H9 (cell line): ENCODE measurements at regions not wholly inside any gene's neighbourhood (a gene's known extent, or its start where the extent isn't known, plus 50 kb on each side); places are given as distances from the start of the nearest gene placed in this dataset.

Experiments used
- DNase-seq: peaks from one replicate; pipeline ENCODE4 v3.0.0-alpha.2; 2017
- H2AFZ ChIP-seq: one replicate; pipeline ENCODE4 v1.6.1; 2013; ENCODE audit warnings: mild to moderate bottlenecking, low read length, control low read depth, moderate library complexity
- H2AK5ac ChIP-seq: 2 replicates; pipeline ENCODE4 v1.6.1; 2013; ENCODE audit warnings: low read length, control low read depth, mixed read lengths; ENCODE audit not compliant: insufficient read length
- H2BK120ac ChIP-seq: one replicate; pipeline ENCODE4 v1.6.1; 2013; ENCODE audit warnings: low read depth, mild to moderate bottlenecking, low read length, control low read depth, inconsistent platforms; ENCODE audit not compliant: poor library complexity, severe bottlenecking
- H2BK12ac ChIP-seq: 2 replicates; pipeline ENCODE4 v1.6.1; 2013; ENCODE audit warnings: low read length, control low read depth, mixed read lengths, low read depth; ENCODE audit not compliant: insufficient read length
- H2BK15ac ChIP-seq: 2 replicates; pipeline ENCODE4 v1.6.1; 2013; ENCODE audit warnings: low read depth, low read length, control low read depth
- H2BK20ac ChIP-seq: one replicate; pipeline ENCODE4 v1.6.1; 2013; ENCODE audit warnings: low read depth, mild to moderate bottlenecking, low read length, control low read depth, inconsistent platforms; ENCODE audit not compliant: poor library complexity, severe bottlenecking
- H2BK5ac ChIP-seq: 2 replicates; pipeline ENCODE4 v1.6.1; 2013; ENCODE audit warnings: low read length, control low read depth, mixed read lengths; ENCODE audit not compliant: insufficient read length
- H3K14ac ChIP-seq: 2 replicates; pipeline ENCODE4 v1.6.1; 2013; ENCODE audit warnings: low read length, control low read depth; ENCODE audit not compliant: insufficient read depth
- H3K18ac ChIP-seq: 2 replicates; pipeline ENCODE4 v1.6.1; 2013; ENCODE audit warnings: low read depth, mild to moderate bottlenecking, mixed read lengths, low read length, control low read depth; ENCODE audit not compliant: insufficient read length
- H3K23ac ChIP-seq: 2 replicates; pipeline ENCODE4 v1.6.1; 2013; ENCODE audit warnings: low read length, control low read depth, mixed read lengths, low read depth; ENCODE audit not compliant: insufficient read length
- H3K23me2 ChIP-seq: 2 replicates; pipeline ENCODE4 v1.6.1; 2013; ENCODE audit warnings: low read depth, mild to moderate bottlenecking, mixed read lengths, low read length, control low read depth; ENCODE audit not compliant: insufficient read length, poor library complexity, severe bottlenecking
- H3K27ac ChIP-seq: 2 replicates; pipeline ENCODE4 v1.5.1; 2013; ENCODE audit warnings: low read length, control low read depth, mixed read lengths, low read depth; ENCODE audit not compliant: insufficient read length
- H3K27me3 ChIP-seq: 2 replicates; pipeline ENCODE4 v1.6.1; 2013; ENCODE audit warnings: low read length, control low read depth, inconsistent platforms; ENCODE audit not compliant: insufficient read depth
- H3K4ac ChIP-seq: 2 replicates; pipeline ENCODE4 v1.6.1; 2013; ENCODE audit warnings: low read depth, mild to moderate bottlenecking, control low read depth, inconsistent platforms, low read length, moderate library complexity
- H3K4me1 ChIP-seq: 2 replicates; pipeline ENCODE4 v1.6.1; 2013; ENCODE audit warnings: low read length, control low read depth, inconsistent platforms; ENCODE audit not compliant: insufficient read depth
- H3K4me2 ChIP-seq: 2 replicates; pipeline ENCODE4 v1.6.1; 2013; ENCODE audit warnings: low read length, control low read depth, mixed read lengths; ENCODE audit not compliant: insufficient read length, insufficient read depth
- H3K56ac ChIP-seq: 2 replicates; pipeline ENCODE4 v1.6.1; 2013; ENCODE audit warnings: low read depth, mild to moderate bottlenecking, mixed read lengths, low read length, control low read depth; ENCODE audit not compliant: insufficient read length
- H3K79me1 ChIP-seq: 2 replicates; pipeline ENCODE4 v1.6.1; 2013; ENCODE audit warnings: low read depth, mild to moderate bottlenecking, moderate library complexity, low read length, control low read depth, inconsistent platforms; ENCODE audit not compliant: insufficient read depth, poor library complexity, severe bottlenecking
- H3K79me2 ChIP-seq: 2 replicates; pipeline ENCODE4 v1.6.1; 2013; ENCODE audit warnings: low read length, control low read depth, inconsistent platforms; ENCODE audit not compliant: insufficient read depth
- H3K9ac ChIP-seq: 2 replicates; pipeline ENCODE4 v1.6.1; 2013; ENCODE audit warnings: low read length, control low read depth, mixed read lengths; ENCODE audit not compliant: insufficient read length; ENCODE audit errors: extremely low read depth
- H3K9me3 ChIP-seq: one replicate; pipeline ENCODE4 v1.6.1; 2013; ENCODE audit warnings: low read depth, low read length, inconsistent platforms; ENCODE audit not compliant: control insufficient read depth
- H3T11ph ChIP-seq: one replicate; pipeline ENCODE4 v1.6.1; 2013; ENCODE audit warnings: mild to moderate bottlenecking, low read length, control low read depth, inconsistent platforms
- H4K20me1 ChIP-seq: one replicate; pipeline ENCODE4 v1.6.1; 2013; ENCODE audit not compliant: control insufficient read depth, insufficient read length, insufficient read depth
- H4K5ac ChIP-seq: 2 replicates; pipeline ENCODE4 v1.6.1; 2013; ENCODE audit warnings: low read depth, mild to moderate bottlenecking, mixed read lengths, low read length, control low read depth; ENCODE audit not compliant: insufficient read length
- H4K8ac ChIP-seq: replicated peaks from 2 replicates; pipeline ENCODE4 v1.6.1; 2013; ENCODE audit warnings: low read length, control low read depth, mixed read lengths, low read depth; ENCODE audit not compliant: insufficient read length
- H4K91ac ChIP-seq: 2 replicates; pipeline ENCODE4 v1.6.1; 2013; ENCODE audit warnings: low read depth, mild to moderate bottlenecking, moderate library complexity, mixed read lengths, low read length, control low read depth; ENCODE audit not compliant: insufficient read length
- H3K27ac Mint-ChIP-seq, 3 experiments: 2 replicates in 2 of 3; 3 replicates in 1 of 3; pipeline ENCODE4 v1.8.0; 2020 to 2021; ENCODE audit warnings: mixed read lengths in 3 of 3, mild to moderate bottlenecking in 1 of 3, moderate library complexity in 1 of 3
- H3K27me3 Mint-ChIP-seq: 2 replicates; pipeline ENCODE4 v1.8.0; 2021; ENCODE audit warnings: low read depth, mild to moderate bottlenecking, moderate library complexity, mixed read lengths
- H3K36me3 Mint-ChIP-seq, 3 experiments: 2 replicates in 2 of 3; 3 replicates in 1 of 3; pipeline ENCODE4 v1.8.0; 2020 to 2021; ENCODE audit warnings: low read depth in 3 of 3, mixed read lengths in 3 of 3; ENCODE audit not compliant: insufficient read depth in 1 of 3
- H3K4me1 Mint-ChIP-seq, 2 experiments: 2 replicates each; pipeline ENCODE4 v1.8.0; 2020; ENCODE audit warnings: mixed read lengths in 2 of 2
- H3K4me3 Mint-ChIP-seq, 2 experiments: 2 replicates in 1 of 2; 3 replicates in 1 of 2; pipeline ENCODE4 v1.8.0; 2020 to 2021; ENCODE audit warnings: mild to moderate bottlenecking in 2 of 2, mixed read lengths in 2 of 2, moderate library complexity in 1 of 2
- H3K9me3 Mint-ChIP-seq, 2 experiments: 2 replicates in 1 of 2; 3 replicates in 1 of 2; pipeline ENCODE4 v1.8.0; 2020; ENCODE audit warnings: mild to moderate bottlenecking in 2 of 2, mixed read lengths in 2 of 2, moderate library complexity in 1 of 2
- CTCF ChIP-seq: fragments of 200-600 bp; sonication (generic); conservative IDR thresholded peaks from 3 replicates; pipeline ENCODE4 v1.8.0; 2021; ENCODE audit warnings: antibody characterized with exemption, mild to moderate bottlenecking
- WGBS: extraction: QIAGEN DNeasy Blood & Tissue Kit; methylation state at CpG from one replicate; pipeline ENCODE4 v1.1.7; 2013; ENCODE audit warnings: missing lambda C conversion rate, low lambda C conversion rate, mixed read lengths; ENCODE audit not compliant: insufficient read length; ENCODE audit errors: extremely low coverage; 5-methylcytosine and 5-hydroxymethylcytosine counted together

- Histone ChIP-seq H3K4ac (no peak overlapping the region), H3K27me3 (no peaks in the 10 kb centered on the region), H4K8ac (no peak overlapping the region), H2BK5ac (no peak overlapping the region), H4K91ac (no peak overlapping the region), H3K23me2 (no peaks in the 10 kb centered on the region), H3T11ph (no peak overlapping the region), H3K56ac (no peak overlapping the region), H3K4me2 (no peak overlapping the region), H3K18ac (no peak overlapping the region), H2BK20ac (no peak overlapping the region), H3K4me1 (no peaks in the 10 kb centered on the region), H3K9ac (no peak overlapping the region), H3K14ac (no peak overlapping the region), H4K20me1 (no peaks in the 10 kb centered on the region), H2BK120ac (no peak overlapping the region), H3K79me1 (no peaks in the 10 kb centered on the region), H3K79me2 (no peaks in the 10 kb centered on the region), H2BK12ac (no peak overlapping the region), H3K9me3 (no peaks in the 10 kb centered on the region), H4K5ac (no peak overlapping the region), H2BK15ac (no peak overlapping the region), H2AFZ (no peak overlapping the region), H3K23ac (no peak overlapping the region), H2AK5ac (no peak overlapping the region), H3K27ac (no peak overlapping the region)
- TF ChIP-seq CTCF = no peak
- no CpG with 5 or more reads among the region's 2 CpGs for WGBS
- Mint-ChIP-seq H3K9me3 (peaks cover 0 to 4% of the 10 kb centered on the region in 2 experiments; a peak in 1 of 5 replicates), H3K27me3 (no peaks in the 10 kb centered on the region), H3K4me1 (no peaks in the 10 kb centered on the region), H3K4me3 (no peak overlapping the region), H3K36me3 (no peaks in the 10 kb centered on the region), H3K27ac (no peak overlapping the region)
- no peak for DNase-seq
These were observed 114.3 kb downstream of the DCK start for GRCh38 chr4:71107726-71108125.
